GM10266 (cell line): ENCODE measurements at regions not wholly inside any gene's neighbourhood (a gene's known extent, or its start where the extent isn't known, plus 50 kb on each side); places are given as distances from the start of the nearest gene placed in this dataset.
"Not testable (repeated sequence)": the region's sequence is repeated elsewhere in the genome, so short reads cannot be mapped to it uniquely, and the experiment has no call there.

Source experiments
- DNase-seq: peaks from one replicate; pipeline ENCODE4 v3.0.0; 2012; ENCODE audit errors: extremely low spot score
- TF ChIP-seq, protein P1 (sequence below): IDR thresholded peaks from 2 replicates; pipeline ENCODE4 v1.5.1; 2012; ENCODE audit warnings: mild to moderate bottlenecking, low read depth; ENCODE audit not compliant: control insufficient read depth, insufficient read depth; ENCODE audit errors: missing control alignments

DNA sequence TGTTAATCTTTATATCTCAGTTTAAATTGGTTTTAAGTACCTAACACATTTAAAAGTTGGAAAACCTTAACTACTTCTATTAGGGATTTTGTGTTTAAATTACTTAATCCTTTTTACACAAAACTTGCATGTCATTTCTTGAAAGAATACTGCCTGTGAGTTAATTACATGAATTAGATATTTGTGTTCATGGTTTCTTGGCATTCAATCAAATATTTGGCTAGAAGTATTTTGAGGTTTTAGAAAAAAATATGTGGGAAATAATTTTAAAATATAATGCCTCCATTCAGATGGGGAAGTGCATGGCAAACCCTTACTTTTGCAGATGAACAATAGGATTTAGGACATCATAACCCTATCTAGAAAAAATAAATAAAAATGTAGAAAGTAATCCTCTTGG lies 186.5 kb upstream of the SEMA3E start:
- no peak for DNase-seq
- TF ChIP-seq, protein P1, sequence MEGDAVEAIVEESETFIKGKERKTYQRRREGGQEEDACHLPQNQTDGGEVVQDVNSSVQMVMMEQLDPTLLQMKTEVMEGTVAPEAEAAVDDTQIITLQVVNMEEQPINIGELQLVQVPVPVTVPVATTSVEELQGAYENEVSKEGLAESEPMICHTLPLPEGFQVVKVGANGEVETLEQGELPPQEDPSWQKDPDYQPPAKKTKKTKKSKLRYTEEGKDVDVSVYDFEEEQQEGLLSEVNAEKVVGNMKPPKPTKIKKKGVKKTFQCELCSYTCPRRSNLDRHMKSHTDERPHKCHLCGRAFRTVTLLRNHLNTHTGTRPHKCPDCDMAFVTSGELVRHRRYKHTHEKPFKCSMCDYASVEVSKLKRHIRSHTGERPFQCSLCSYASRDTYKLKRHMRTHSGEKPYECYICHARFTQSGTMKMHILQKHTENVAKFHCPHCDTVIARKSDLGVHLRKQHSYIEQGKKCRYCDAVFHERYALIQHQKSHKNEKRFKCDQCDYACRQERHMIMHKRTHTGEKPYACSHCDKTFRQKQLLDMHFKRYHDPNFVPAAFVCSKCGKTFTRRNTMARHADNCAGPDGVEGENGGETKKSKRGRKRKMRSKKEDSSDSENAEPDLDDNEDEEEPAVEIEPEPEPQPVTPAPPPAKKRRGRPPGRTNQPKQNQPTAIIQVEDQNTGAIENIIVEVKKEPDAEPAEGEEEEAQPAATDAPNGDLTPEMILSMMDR, result no peak

DNA sequence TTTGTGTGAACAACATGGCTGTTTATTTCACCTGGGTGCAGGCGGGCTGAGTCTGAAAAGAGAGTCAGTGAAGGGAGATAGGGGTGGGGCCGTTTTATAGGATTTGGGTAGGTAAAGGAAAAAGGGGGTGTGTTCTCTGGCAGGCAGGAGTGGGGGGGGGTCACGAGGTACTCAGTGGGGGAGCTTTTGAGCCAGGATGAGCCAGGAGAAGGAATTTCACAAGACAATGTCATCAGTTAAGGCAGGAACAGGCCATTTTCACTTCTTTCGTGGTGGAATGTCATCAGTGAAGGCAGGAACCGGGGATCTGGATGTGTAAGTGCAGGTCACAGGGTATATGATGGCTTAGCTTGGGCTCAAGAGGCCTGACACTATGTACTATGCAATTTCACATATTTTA lies 184.8 kb upstream of the SEMA3E start:
- DNase-seq, result not testable (repeated sequence)

DNA sequence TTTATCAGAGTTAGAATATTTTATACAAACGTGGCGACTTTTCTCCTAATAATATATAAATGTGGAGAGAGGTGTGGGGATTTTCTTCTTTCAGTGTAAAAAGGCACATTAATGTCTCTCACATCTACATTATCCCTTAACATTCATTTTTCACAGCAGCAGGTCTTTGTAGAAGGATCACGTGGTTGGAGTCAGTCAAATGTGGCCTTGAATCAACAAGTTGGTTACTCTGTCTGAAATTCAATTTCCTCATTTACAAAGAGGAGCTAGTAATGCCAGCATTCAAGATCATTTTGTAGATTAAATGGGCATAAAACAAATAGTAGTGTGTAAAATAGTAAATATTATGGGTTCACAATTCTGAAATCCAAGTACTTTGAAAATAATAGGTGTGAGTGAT lies 183.1 kb upstream of the SEMA3E start:
- TF ChIP-seq, protein P1, result no peak
- DNase-seq, result no peak

DNA sequence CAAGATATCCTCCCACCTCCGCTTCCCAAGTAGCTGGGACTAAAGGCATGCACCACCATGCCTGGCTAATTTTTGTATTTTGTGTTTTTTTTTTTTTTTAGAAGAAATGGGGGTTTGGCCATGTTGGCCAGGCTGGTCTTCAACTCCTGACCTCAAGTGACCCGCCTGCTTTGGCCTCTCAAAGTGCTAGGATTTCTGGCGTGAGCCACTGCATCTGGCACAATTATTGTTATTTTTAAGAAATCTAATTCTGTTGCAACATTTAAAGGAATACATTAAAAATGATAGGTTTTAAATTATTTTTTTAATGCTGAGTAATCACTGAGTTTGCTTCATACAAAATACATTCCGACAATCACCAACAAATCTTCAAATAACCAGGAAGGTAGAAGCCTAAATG lies 178.1 kb upstream of the SEMA3E start:
- DNase-seq, result no peak
- TF ChIP-seq, protein P1, result no peak

DNA sequence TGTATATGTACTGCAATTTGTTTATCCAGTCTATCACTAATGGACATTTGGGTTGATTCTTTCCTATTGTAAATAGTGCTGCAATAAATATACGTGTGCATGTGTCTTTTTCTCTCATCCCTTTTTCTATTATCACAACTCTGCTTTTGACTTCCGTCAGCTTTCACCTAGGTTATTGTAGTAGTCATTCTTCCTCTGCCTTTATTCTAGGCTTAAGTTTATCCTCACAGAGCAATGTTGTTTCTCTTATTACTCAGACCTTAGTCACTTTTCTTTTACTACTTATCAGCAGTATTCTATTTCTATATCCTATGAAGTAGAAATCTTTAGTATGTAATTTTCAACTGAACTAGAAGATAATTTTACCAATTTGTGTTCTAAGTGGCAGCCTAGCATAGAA lies 175.3 kb upstream of the SEMA3E start:
- TF ChIP-seq, protein P1, result no peak

DNA sequence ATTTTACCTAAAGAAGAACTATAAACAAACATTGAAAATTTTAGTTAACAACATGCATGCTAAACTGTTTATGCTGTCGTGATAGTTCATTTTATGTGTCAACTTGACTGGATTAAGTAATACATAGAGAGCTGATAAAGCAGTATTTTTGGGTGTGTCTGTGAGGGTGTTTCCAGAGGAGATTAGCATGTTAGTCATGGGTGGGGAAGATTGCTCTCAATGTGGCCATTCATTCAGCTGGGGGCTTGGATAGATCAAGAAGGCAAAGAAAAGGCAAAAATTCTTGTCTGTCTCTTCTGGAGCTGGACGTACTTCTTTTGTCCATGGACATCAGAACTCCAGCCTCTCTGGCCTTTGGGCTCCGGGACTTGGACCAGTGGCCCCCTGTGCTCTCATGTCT lies 172.9 kb upstream of the SEMA3E start:
- TF ChIP-seq, protein P1, result no peak
- no peak for DNase-seq

More for the DNA sequence above, 175.3 kb upstream of the SEMA3E start:
- no peak for DNase-seq

DNA sequence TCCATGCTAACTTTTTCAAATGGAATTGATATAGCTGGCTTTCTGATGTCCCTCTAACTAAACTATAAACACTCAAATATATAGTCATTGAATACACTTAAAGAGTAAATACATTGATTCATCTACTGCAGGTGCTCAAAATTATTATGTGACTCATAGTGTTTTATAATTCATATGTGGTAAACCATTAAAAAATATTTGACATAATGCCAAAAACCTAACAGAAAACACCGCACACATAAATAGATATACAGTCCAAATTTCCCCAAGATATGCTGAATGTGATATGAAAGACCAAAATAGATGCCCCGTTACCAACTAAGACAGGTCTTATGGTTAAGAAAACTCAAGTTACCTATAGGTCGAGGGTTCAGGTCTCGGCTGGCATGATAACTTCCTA lies 171.7 kb upstream of the SEMA3E start:
- TF ChIP-seq, protein P1, result no peak
- DNase-seq, result no peak

DNA sequence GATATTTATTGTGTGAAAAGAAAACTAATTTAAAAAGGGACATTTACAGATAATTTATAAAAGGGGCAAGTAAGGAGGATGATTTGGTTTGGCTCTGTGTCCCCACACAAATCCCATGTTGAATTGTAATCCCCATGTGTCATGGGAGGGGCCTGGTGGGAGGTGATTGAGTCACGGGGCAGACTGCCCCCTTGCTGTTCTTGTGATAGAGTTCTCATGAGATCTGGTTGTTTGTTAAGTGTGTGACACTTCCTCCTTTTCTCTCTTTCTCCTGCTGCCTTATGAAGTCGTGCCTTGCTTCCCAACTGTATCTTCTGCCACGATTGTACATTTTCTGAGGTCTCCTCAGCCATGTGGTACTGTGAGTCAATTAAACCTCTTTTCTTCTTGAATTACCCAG lies 171.0 kb upstream of the SEMA3E start:
- no peak for DNase-seq
- TF ChIP-seq, protein P1, result no peak
